HG02798 (cell line): ENCODE measurements at regions not wholly inside any gene's neighbourhood (a gene's known extent, or its start where the extent isn't known, plus 50 kb on each side); places are given as distances from the start of the nearest gene placed in this dataset.
"Not testable (repeated sequence)": the region's sequence is repeated elsewhere in the genome, so short reads cannot be mapped to it uniquely, and the experiment has no call there.

Experiments used
- ATAC-seq: cut with Tn5 transposase; IDR thresholded peaks from one replicate; pipeline ENCODE4 v1.9.1; 2021; ENCODE audit warnings: mild to moderate bottlenecking; ENCODE audit not compliant: unreplicated experiment, poor library complexity

DNA sequence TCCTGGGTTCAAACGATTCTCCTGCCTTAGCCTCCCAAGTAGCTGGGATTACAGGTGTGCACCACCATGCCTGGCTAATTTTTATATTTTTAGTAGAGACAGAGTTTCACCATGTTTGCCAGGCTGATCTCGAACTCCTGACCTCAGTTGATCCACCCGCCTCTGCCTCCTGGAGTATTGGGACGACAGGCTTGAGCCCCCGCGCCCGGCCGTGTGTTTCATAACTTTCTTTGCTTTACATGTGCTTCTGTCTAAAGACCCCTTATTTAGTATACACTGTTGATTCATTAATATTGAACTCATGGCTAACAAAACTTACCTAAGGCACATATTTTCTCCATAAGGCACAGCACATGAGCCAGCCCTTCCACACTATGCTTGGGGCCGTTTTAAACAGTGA is 125.6 kb upstream of the ATP10A start:
- ATAC-seq = not testable (repeated sequence)

- no peak for ATAC-seq
Observed at GRCh38 chr15:25987638-25988037, 124.5 kb upstream of the ATP10A start.

DNA sequence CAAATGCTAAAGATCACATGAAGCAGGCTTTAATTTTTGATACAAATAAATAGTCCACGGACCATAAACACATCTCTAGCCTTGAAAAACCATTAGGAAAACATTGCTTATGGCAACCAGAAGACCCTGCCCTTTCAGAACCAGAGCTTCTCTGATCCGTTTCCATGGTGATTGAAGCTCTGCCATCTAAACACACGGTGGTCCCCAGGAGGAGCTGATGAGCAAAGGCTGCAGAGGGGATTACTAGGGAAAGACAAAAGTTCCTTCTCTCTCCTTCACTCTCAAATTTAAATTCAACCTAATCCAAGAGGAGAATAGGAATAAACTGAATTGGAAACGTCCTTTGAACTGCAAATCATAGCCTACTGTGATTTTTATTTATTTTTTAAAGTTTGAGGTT is 122.0 kb upstream of the ATP10A start:
- ATAC-seq = no peak

GRCh38 chr15:25982736-25983135 is 119.6 kb upstream of the ATP10A start:
- no peak for ATAC-seq

- ATAC-seq = no peak
Observed at GRCh38 chr15:25981114-25981513, 118.0 kb upstream of the ATP10A start.

- ATAC-seq = no peak
Observed at GRCh38 chr15:25972141-25972675, 109.1 kb upstream of the ATP10A start.

- ATAC-seq = no peak
Observed at GRCh38 chr15:25971053-25971452, 107.9 kb upstream of the ATP10A start.

DNA sequence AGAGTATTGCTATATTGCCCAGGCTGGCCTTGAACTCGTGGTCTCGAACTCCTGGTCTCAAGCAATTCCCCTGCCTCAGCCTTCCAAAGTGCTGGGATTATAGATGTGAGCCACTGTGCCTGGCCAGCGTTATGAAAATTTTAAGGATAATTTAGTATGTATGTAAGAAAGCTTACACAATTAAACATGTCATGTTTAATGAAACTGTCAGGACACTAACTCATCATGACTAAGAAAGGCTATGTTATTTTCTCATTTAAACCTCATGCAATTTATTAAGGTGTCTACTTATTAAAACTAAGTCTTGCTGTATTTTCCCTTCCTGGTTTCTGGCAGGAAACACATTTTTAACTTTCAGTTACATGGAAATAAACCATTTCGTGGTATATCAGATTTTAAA is 106.8 kb upstream of the ATP10A start:
- no peak for ATAC-seq

DNA sequence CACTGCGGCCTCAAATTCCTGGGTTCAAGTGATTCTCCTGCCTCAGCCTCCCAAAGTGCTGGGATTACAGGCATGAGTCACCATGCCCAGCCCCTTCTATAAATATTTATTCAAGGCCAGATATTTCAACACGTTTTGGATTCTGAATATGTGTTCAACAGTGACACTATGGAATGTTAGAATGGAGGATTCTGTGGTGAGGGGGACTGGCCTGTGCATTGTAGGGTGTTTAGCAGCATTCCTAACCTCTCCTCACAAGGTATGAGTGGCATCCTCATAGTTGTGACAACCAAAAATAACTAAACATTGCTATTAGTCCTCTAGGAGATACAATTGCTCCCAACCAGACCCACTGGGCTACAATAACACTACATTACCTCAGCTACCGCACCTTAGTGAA is 104.0 kb upstream of the ATP10A start:
- ATAC-seq = no peak

DNA sequence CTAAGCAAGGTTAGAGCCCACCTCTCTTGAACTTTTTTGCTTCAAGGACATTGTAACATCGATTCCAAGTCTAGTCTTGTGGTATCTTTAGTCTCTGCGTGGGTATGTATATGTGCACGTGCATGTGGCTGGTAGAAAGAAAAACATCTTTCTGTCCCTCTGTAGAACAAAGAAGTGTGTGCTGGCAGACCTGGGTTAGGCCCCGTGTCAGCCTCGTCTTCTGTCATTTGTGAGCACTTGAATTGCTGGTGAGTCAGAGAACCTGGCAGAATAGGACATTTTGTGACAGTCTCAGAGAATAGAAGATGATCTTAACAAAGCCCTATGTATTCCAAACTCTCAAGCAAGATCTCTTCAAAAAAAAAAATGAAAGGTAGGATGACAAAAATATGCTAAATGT is 102.2 kb upstream of the ATP10A start:
- ATAC-seq = no peak

DNA sequence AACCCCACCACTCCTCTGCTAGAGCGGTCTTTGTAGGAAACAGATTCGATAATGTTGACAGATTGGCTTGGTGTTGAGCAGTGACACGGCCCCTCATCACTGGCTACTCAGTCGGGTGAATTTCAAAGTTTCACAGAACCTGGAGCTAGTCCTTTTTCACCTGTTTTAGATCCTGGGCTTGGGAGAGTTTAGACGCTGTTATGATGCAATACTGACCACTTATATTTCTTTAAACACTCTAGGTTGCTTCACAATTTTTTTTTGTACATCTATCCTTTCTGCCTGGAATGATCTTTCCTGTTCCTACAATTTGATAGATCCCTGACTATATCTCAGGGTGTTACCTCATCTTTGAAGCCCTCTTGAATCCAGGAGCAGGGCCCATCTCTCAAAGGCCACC is 97.1 kb upstream of the ATP10A start:
- no peak for ATAC-seq

- no peak for ATAC-seq
Observed at GRCh38 chr15:25959100-25959499, 96.0 kb upstream of the ATP10A start.

GRCh38 chr15:25955628-25956027 is 92.5 kb upstream of the ATP10A start:
- no peak for ATAC-seq

- no peak for ATAC-seq
Observed at GRCh38 chr15:25954398-25954797, 91.3 kb upstream of the ATP10A start.

DNA sequence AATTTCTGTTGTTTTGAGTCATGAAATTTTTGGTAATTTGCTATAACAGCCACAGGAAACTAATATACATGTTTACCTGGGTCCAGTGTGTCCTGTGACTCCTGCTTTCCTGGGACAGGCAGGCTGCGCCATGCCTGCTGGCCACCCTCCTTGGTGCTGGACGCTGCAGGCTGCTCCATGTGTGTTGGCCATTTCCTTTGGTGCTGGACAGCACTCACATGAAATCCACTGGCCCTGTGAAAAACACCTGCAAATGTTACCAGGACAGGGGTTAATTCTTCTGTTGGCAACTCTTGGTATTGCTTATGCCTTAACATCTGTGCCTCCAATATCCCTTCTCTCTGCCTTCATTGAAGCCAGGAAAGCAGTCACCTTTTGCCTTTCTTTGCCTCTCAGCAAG is 86.9 kb upstream of the ATP10A start:
- ATAC-seq = no peak

DNA sequence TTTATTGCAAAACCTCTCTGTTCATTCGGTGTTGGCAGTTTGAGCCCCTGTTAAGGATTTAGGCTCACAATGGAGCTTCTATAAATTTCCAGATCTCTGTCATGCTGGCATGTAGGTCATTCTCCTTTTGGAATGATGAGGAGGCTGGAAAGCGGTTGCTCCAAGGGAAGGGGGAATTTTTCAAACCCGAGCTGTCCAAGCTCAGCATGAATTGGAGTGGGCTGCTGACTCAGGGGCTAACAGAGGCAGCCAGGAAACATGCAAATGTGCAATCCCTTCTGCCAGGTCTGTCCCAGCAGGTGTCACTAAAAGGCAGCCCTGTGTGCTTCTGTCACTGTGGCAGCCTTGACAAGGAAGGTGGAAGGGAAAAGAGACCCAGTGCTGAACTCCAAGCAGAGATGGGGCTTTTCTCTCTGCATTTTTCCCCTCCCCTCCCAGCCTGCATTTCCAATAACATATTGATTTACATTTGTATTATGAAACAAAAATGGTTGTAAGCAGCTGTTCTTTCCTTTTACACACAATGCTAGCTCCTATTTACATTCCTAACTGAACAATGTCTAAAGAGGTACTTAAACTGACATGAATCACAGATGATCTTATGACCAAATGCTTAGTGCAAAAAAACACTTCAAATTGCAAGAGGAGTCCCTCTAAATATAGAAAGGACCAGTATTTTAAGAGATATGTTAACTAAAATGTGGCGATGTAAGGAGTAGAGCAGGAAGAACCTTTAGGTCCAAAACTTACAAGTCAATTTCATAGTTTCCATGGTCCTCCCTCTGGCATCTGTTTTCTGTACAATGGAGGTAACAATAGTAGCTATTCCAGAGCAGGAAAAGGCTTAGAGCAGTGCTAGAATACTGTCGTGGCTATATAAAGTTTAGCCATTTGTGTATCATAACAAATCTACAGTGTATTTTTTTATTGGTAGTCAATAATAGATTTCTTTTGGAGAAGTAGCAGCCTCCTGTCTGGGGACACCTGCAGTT is 84.5 kb upstream of the ATP10A start:
- no peak for ATAC-seq

DNA sequence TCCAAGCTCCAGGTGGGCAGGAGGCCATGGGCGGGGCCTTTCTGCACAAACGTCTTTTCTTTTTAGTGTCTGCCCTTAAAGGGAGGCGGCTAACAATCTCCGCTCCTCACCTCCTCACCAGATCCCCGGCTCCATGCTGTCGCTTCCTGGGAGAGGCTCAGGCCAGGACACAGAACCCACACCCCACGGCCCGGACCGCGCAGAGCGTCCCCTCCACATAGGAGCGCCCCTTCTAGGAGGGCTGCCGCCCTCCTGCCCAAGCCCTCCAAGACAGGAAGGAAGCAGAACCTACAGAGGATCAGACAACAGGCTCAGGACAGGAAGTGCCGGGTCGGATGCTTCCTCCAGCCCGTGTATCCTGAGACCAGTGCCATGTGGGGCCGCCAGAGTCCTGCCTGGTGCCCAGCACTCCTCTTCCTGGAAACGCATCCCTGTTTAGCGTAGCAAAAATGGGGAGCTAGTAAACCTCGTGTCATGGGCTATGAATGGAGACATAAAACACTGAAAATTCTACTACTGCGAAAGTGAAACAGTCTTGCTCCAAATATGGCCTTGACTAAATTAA is 83.2 kb upstream of the ATP10A start:
- ATAC-seq = no peak

GRCh38 chr15:25944386-25944785 is 81.3 kb upstream of the ATP10A start:
- ATAC-seq = no peak

DNA sequence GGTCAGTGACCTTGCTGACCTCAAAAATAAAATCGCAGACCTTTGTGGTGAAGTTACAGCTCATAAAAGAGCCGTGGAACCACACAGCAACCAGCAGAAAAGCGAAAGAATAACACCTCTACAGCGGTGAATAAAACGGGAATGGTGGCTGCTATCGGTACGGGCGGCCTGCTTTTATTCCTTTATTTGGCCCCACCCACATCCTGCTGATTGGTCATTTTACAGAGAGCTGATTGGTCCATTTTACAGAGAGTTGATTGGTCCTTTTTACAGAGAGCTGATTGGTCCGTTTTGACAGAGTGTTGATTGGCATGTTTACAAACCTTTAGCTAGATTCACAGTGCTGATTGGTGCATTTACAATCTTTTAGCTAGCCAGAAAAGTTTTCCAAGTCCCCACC is 80.7 kb upstream of the ATP10A start:
- no peak for ATAC-seq

GRCh38 chr15:25939122-25939521 is 76.0 kb upstream of the ATP10A start:
- peak; percentile 60 for ATAC-seq

DNA sequence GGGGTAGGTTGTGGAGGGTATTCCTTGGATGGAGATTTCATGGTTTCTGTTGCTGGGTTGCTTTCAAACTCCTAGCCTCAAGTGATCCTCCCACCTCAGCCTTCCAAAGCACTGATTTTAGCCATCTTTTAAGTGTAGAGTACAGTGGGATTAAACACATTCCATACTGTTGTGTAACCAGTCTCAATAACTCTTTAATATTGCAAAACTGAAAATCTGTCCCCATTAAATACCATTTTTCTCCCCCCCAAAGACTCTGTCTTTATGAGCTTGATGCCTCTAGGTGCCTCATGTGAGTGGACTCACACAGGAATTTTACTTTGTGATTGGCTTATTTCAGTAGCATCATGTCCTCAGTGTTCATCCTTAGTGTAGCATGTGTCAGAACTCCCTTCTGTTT is 74.7 kb upstream of the ATP10A start:
- ATAC-seq = no peak

DNA sequence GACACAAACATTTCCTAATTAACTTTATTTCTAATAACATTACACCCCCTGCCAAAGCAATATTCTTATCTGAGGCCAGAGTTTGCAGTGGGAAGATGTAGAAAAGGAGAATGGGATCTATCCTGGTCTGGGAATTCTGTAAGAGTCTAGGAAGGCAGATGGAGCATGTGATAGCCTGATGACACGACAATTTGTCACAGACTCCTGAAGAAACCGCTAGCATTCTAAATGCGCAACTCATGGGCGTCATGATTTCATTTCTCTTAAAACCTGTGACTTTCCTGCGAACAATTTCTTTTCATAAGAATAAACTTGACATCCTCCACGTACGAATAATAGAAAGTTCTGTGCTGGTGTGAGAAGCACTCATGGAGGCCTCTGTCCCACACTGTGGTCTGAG is 72.9 kb upstream of the ATP10A start:
- ATAC-seq = no peak
